ENCODE measurements at regions not wholly inside any gene's neighbourhood (a gene's known extent, or its start where the extent isn't known, plus 50 kb on each side); places are given as distances from the start of the nearest gene placed in this dataset.

GRCh38 chr7:115831371-115831770 is 199.2 kb downstream of the TFEC start:
- no peak for TF ChIP-seq CTCF (IDR thresholded peaks at IDR 0.05; ENCODE audit: insufficient read depth, low read length, missing control alignments)
- H3K4me3 ChIP-seq (ENCODE audit: low read depth, low read length): no peak overlapping the region
- ChIA-PET POLR2A (no interaction called here), CTCF (no interaction called here)
- no peak for DNase-seq (ENCODE audit: low read depth, low spot score)

- no peak overlapping the region for H3K4me3 ChIP-seq (ENCODE audit: low read depth, low read length)
- POLR2A ChIA-PET: no interaction called here
- no peak for DNase-seq (ENCODE audit: low read depth, low spot score)
- no peak for TF ChIP-seq CTCF (IDR thresholded peaks at IDR 0.05; ENCODE audit: insufficient read depth, low read length, missing control alignments)
- CTCF ChIA-PET: no interaction called here
Observed at GRCh38 chr7:115827305-115828045, 203.1 kb downstream of the TFEC start.

- no peak overlapping the region for H3K4me3 ChIP-seq (ENCODE audit: low read depth, low read length)
- no peak for TF ChIP-seq CTCF (IDR thresholded peaks at IDR 0.05; ENCODE audit: insufficient read depth, low read length, missing control alignments)
- ChIA-PET CTCF (no interaction called here), POLR2A (no interaction called here)
- no peak for DNase-seq (ENCODE audit: low read depth, low spot score)
Observed at GRCh38 chr7:115825456-115826115, 205.0 kb downstream of the TFEC start.

- CTCF ChIA-PET: no interaction called here
- no peak overlapping the region for H3K4me3 ChIP-seq (ENCODE audit: low read depth, low read length)
- DNase-seq (ENCODE audit: low read depth, low spot score): no peak
- no peak for TF ChIP-seq CTCF (IDR thresholded peaks at IDR 0.05; ENCODE audit: insufficient read depth, low read length, missing control alignments)
- POLR2A ChIA-PET: no interaction called here
Observed at GRCh38 chr7:115822801-115823200, 207.8 kb downstream of the TFEC start.

- TF ChIP-seq CTCF (IDR thresholded peaks at IDR 0.05; ENCODE audit: insufficient read depth, low read length, missing control alignments): no peak
- H3K4me3 ChIP-seq (ENCODE audit: low read depth, low read length): no peak overlapping the region
- ChIA-PET CTCF (no interaction called here), POLR2A (no interaction called here)
- no peak for DNase-seq (ENCODE audit: low read depth, low spot score)
Observed at GRCh38 chr7:115822380-115822779, 208.2 kb downstream of the TFEC start.

GRCh38 chr7:115816318-115816974 is 214.1 kb downstream of the TFEC start:
- ChIA-PET POLR2A (no interaction called here), CTCF (interaction anchor here (1.2 kb wide), 1 partner anchor 35 kb away, joined by 5 read pairs; no protein-coding TSS in a partner anchor)
- H3K4me3 ChIP-seq (ENCODE audit: low read depth, low read length): no peak overlapping the region
- no peak for DNase-seq (ENCODE audit: low read depth, low spot score)
- no peak for TF ChIP-seq CTCF (IDR thresholded peaks at IDR 0.05; ENCODE audit: insufficient read depth, low read length, missing control alignments)
